ENCODE measurements at regions not wholly inside any gene's neighbourhood (a gene's known extent, or its start where the extent isn't known, plus 50 kb on each side); places are given as distances from the start of the nearest gene placed in this dataset.

GRCh38 chr4:164529058-164529457 is 224.9 kb upstream of the SMIM31 start:
- H3K4me3 Mint-ChIP-seq: no peak overlapping the region
- peaks cover 12 to 15% of the 10 kb centered on the region in 2 donors for H3K9me3 Mint-ChIP-seq
- no peaks in the 10 kb centered on the region for H3K9me3 ChIP-seq (ENCODE audit: control insufficient read depth, insufficient read depth, low read length)
- H3K4me3 ChIP-seq (ENCODE audit: low read length): no peak overlapping the region
- no peaks in the 10 kb centered on the region for H3K4me1 ChIP-seq (ENCODE audit: control insufficient read depth, insufficient read depth, low read length)
- no peak overlapping the region for H3K27ac Mint-ChIP-seq
- no peaks in the 10 kb centered on the region for H3K36me3 Mint-ChIP-seq
- ATAC-seq: no peak
- H3K27ac ChIP-seq (ENCODE audit: low read length): no peak overlapping the region
- H3K4me1 Mint-ChIP-seq: no peaks in the 10 kb centered on the region
- DNase-seq: no peak
- H3K27me3 Mint-ChIP-seq (ENCODE audit: low read depth in 2 of 2): no peaks in the 10 kb centered on the region
- TF ChIP-seq CTCF (IDR thresholded peaks at IDR 0.05): no peak
- no peaks in the 10 kb centered on the region for H3K36me3 ChIP-seq (ENCODE audit: control insufficient read depth, insufficient read depth, low read length)
- WGBS (ENCODE audit: insufficient coverage): 73% methylated on average over 1 of the region's 2 CpGs
- intact Hi-C loops (cut with micrococcal nuclease): no loop called here
- H3K27me3 ChIP-seq (ENCODE audit: control insufficient read depth, insufficient read depth, low read length): no peaks in the 10 kb centered on the region

- Mint-ChIP-seq H3K27me3 (ENCODE audit: low read depth in 2 of 2) (no peaks in the 10 kb centered on the region), H3K4me3 (no peak overlapping the region), H3K27ac (no peak overlapping the region), H3K9me3 (peaks cover 12 to 13% of the 10 kb centered on the region in 2 donors), H3K4me1 (no peaks in the 10 kb centered on the region), H3K36me3 (no peaks in the 10 kb centered on the region)
- no peak overlapping the region for H3K27ac ChIP-seq (ENCODE audit: low read length)
- no peaks in the 10 kb centered on the region for H3K36me3 ChIP-seq (ENCODE audit: control insufficient read depth, insufficient read depth, low read length)
- intact Hi-C loops (cut with micrococcal nuclease): no loop called here
- no peak for TF ChIP-seq CTCF (IDR thresholded peaks at IDR 0.05)
- DNase-seq: no peak
- 92% methylated on average over 5 of the region's 5 CpGs for WGBS (ENCODE audit: insufficient coverage)
- no peaks in the 10 kb centered on the region for H3K4me1 ChIP-seq (ENCODE audit: control insufficient read depth, insufficient read depth, low read length)
- no peak for ATAC-seq
- no peaks in the 10 kb centered on the region for H3K27me3 ChIP-seq (ENCODE audit: control insufficient read depth, insufficient read depth, low read length)
- no peak overlapping the region for H3K4me3 ChIP-seq (ENCODE audit: low read length)
- no peaks in the 10 kb centered on the region for H3K9me3 ChIP-seq (ENCODE audit: control insufficient read depth, insufficient read depth, low read length)
These were observed 224.4 kb upstream of the SMIM31 start for GRCh38 chr4:164529486-164529885.

GRCh38 chr4:164531336-164531735 is 222.6 kb upstream of the SMIM31 start:
- no peaks in the 10 kb centered on the region for H3K27me3 ChIP-seq (ENCODE audit: control insufficient read depth, insufficient read depth, low read length)
- no peak for ATAC-seq
- no peaks in the 10 kb centered on the region for H3K4me1 Mint-ChIP-seq
- no peak overlapping the region for H3K4me3 Mint-ChIP-seq
- H3K27ac Mint-ChIP-seq: no peak overlapping the region
- no peak for DNase-seq
- no peaks in the 10 kb centered on the region for H3K36me3 Mint-ChIP-seq
- no peaks in the 10 kb centered on the region for H3K9me3 ChIP-seq (ENCODE audit: control insufficient read depth, insufficient read depth, low read length)
- H3K27me3 Mint-ChIP-seq (ENCODE audit: low read depth in 2 of 2): no peaks in the 10 kb centered on the region
- no peak for TF ChIP-seq CTCF (IDR thresholded peaks at IDR 0.05)
- H3K27ac ChIP-seq (ENCODE audit: low read length): no peak overlapping the region
- H3K9me3 Mint-ChIP-seq: peaks cover 12 to 15% of the 10 kb centered on the region in 2 donors
- no peaks in the 10 kb centered on the region for H3K4me1 ChIP-seq (ENCODE audit: control insufficient read depth, insufficient read depth, low read length)
- no peaks in the 10 kb centered on the region for H3K36me3 ChIP-seq (ENCODE audit: control insufficient read depth, insufficient read depth, low read length)
- intact Hi-C loops (cut with micrococcal nuclease): no loop called here
- H3K4me3 ChIP-seq (ENCODE audit: low read length): no peak overlapping the region
- 82% methylated on average over 4 of the region's 4 CpGs for WGBS (ENCODE audit: insufficient coverage)

- Mint-ChIP-seq H3K27me3 (ENCODE audit: low read depth in 2 of 2) (no peaks in the 10 kb centered on the region), H3K27ac (no peak overlapping the region), H3K9me3 (peaks cover 5 to 10% of the 10 kb centered on the region in 2 donors), H3K4me1 (no peaks in the 10 kb centered on the region), H3K4me3 (no peak overlapping the region), H3K36me3 (no peaks in the 10 kb centered on the region)
- Histone ChIP-seq H3K9me3 (ENCODE audit: control insufficient read depth, insufficient read depth, low read length) (peaks cover 8% of the 10 kb centered on the region), H3K4me1 (ENCODE audit: control insufficient read depth, insufficient read depth, low read length) (no peaks in the 10 kb centered on the region), H3K36me3 (ENCODE audit: control insufficient read depth, insufficient read depth, low read length) (no peaks in the 10 kb centered on the region), H3K4me3 (ENCODE audit: low read length) (no peak overlapping the region), H3K27ac (ENCODE audit: low read length) (no peak overlapping the region), H3K27me3 (ENCODE audit: control insufficient read depth, insufficient read depth, low read length) (no peaks in the 10 kb centered on the region)
- no peak for TF ChIP-seq CTCF (IDR thresholded peaks at IDR 0.05)
- intact Hi-C loops (cut with micrococcal nuclease): no loop called here
- DNase-seq (no peak), ATAC-seq (no peak)
- 97% methylated on average over 2 of the region's 2 CpGs for WGBS (ENCODE audit: insufficient coverage)
These were observed 217.1 kb upstream of the SMIM31 start for GRCh38 chr4:164536814-164537213.

Measured in natural killer cell (primary cell).